Tibial nerve (tissue), 4 donors: ENCODE measurements at regions not wholly inside any gene's neighbourhood (a gene's known extent, or its start where the extent isn't known, plus 50 kb on each side); places are given as distances from the start of the nearest gene placed in this dataset.

Source experiments
- DNase-seq, 2 donors: peaks; one replicate each; pipeline ENCODE4 v3.0.0-alpha.2; 2019; ENCODE audit warnings: low spot score in 2 of 2
- H3K27ac ChIP-seq, 4 donors: fragments of 200-600 bp; sonication (generic) in 3 of 4; one replicate each; pipeline ENCODE4 v1.5.1; 2017 to 2019; ENCODE audit warnings: mild to moderate bottlenecking in 1 of 4
- H3K27me3 ChIP-seq, 2 donors: fragments of 200-600 bp; sonication (generic) in 1 of 2; one replicate each; pipeline versions ENCODE4 v1.5.1 to v1.6.0; 2017 to 2019
- H3K36me3 ChIP-seq, 3 donors: fragments of 200-600 bp; sonication (generic); one replicate each; pipeline ENCODE4 v1.5.1; 2018 to 2019
- H3K4me1 ChIP-seq, 4 donors: fragments of 200-600 bp; sonication (generic) in 3 of 4; one replicate each; pipeline ENCODE4 v1.5.1; 2017 to 2019
- H3K4me3 ChIP-seq, 4 donors: fragments of 200-600 bp; sonication (generic) in 3 of 4; one replicate each; pipeline ENCODE4 v1.5.1; 2017 to 2019; ENCODE audit warnings: mild to moderate bottlenecking in 1 of 4, moderate library complexity in 1 of 4
- H3K9me3 ChIP-seq, 4 donors: fragments of 200-600 bp; sonication (generic) in 3 of 4; one replicate each; pipeline ENCODE4 v1.5.1; 2017 to 2019
- EP300 ChIP-seq, 2 donors: sonication (generic); formaldehyde crosslinking; IDR thresholded peaks; one replicate each; pipeline ENCODE4 v1.6.1; 2017; ENCODE audit warnings: antibody characterized with exemption in 2 of 2, mild to moderate bottlenecking in 1 of 2
- POLR2A ChIP-seq, 2 donors: fragments of 450-650 bp; IDR thresholded peaks; one replicate each; pipeline ENCODE4 v1.6.1; 2017; ENCODE audit warnings: antibody characterized with exemption in 2 of 2, mild to moderate bottlenecking in 2 of 2, moderate library complexity in 2 of 2
- WGBS, 2 donors: methylation state at CpG; one replicate each; pipeline ENCODE4 v1.1.5; 2018; 5-methylcytosine and 5-hydroxymethylcytosine counted together
- TF ChIP-seq, protein P1 (sequence below), 5 experiments: fragments of 200-600 bp in 3 of 5; fragments of 450-650 bp in 2 of 5; sonication (generic) in 3 of 5; IDR thresholded peaks; one replicate each; pipeline ENCODE4 v1.5.1; 2016 to 2019; ENCODE audit warnings: antibody characterized with exemption in 5 of 5, mild to moderate bottlenecking in 3 of 5, moderate library complexity in 2 of 5

GRCh38 chr13:109672545-109672944 is 113.8 kb downstream of the IRS2 start:
- Histone ChIP-seq H3K4me3 (no peak overlapping the region), H3K27me3 (no peaks in the 10 kb centered on the region), H3K27ac (no peak overlapping the region), H3K36me3 (no peaks in the 10 kb centered on the region), H3K9me3 (no peaks in the 10 kb centered on the region), H3K4me1 (peaks cover 0 to 3% (median 0%) of the 10 kb centered on the region in 4 donors)
- no peak for TF ChIP-seq EP300 (IDR thresholded peaks at IDR 0.05)
- TF ChIP-seq, protein P1, sequence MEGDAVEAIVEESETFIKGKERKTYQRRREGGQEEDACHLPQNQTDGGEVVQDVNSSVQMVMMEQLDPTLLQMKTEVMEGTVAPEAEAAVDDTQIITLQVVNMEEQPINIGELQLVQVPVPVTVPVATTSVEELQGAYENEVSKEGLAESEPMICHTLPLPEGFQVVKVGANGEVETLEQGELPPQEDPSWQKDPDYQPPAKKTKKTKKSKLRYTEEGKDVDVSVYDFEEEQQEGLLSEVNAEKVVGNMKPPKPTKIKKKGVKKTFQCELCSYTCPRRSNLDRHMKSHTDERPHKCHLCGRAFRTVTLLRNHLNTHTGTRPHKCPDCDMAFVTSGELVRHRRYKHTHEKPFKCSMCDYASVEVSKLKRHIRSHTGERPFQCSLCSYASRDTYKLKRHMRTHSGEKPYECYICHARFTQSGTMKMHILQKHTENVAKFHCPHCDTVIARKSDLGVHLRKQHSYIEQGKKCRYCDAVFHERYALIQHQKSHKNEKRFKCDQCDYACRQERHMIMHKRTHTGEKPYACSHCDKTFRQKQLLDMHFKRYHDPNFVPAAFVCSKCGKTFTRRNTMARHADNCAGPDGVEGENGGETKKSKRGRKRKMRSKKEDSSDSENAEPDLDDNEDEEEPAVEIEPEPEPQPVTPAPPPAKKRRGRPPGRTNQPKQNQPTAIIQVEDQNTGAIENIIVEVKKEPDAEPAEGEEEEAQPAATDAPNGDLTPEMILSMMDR (IDR thresholded peaks at IDR 0.05): no peak
- no peak for TF ChIP-seq POLR2A (IDR thresholded peaks at IDR 0.05)
- WGBS, 2 donors: 81% methylated on average over 2 of the region's 2 CpGs
- DNase-seq: no peak

- 91 to 96% methylated on average over 4 of the region's 4 CpGs for WGBS, 2 donors
- TF ChIP-seq, protein P1 (IDR thresholded peaks at IDR 0.05): no peak
- no peak for TF ChIP-seq POLR2A (IDR thresholded peaks at IDR 0.05)
- TF ChIP-seq EP300 (IDR thresholded peaks at IDR 0.05): no peak
- no peak overlapping the region for H3K4me3 ChIP-seq
- H3K27me3 ChIP-seq: no peaks in the 10 kb centered on the region
- H3K9me3 ChIP-seq: no peaks in the 10 kb centered on the region
- no peak for DNase-seq
- no peak overlapping the region for H3K27ac ChIP-seq
- H3K4me1 ChIP-seq: peaks cover 0 to 6% (median 0%) of the 10 kb centered on the region in 4 donors
- no peaks in the 10 kb centered on the region for H3K36me3 ChIP-seq
These were observed 114.5 kb downstream of the IRS2 start for GRCh38 chr13:109671919-109672318.

DNA sequence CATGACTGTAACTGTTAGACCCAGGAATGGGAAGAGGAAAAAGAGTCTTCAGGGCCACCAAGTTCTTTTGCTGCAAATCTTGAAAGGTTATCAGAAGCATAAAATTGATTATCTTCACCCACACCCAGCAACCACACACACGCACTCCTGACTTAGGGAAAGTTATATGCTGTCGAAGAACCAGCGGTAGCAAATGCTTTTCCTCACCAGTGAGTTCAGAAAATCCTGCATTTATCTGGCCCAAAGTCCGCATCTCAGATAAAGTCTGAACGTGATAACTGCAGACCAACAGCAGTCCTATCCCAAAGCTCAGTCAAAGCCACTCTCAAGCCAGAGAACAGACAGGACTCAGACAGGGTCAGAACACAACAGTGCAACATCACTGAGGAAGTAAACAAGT is 115.6 kb downstream of the IRS2 start:
- no peak for TF ChIP-seq POLR2A (IDR thresholded peaks at IDR 0.05)
- TF ChIP-seq, protein P1 (IDR thresholded peaks at IDR 0.05): no peak
- TF ChIP-seq EP300 (IDR thresholded peaks at IDR 0.05): no peak
- Histone ChIP-seq H3K36me3 (no peaks in the 10 kb centered on the region), H3K27ac (no peak overlapping the region), H3K4me3 (no peak overlapping the region), H3K9me3 (no peaks in the 10 kb centered on the region), H3K27me3 (no peaks in the 10 kb centered on the region), H3K4me1 (peaks cover 0 to 8% (median 0%) of the 10 kb centered on the region in 4 donors)
- DNase-seq: no peak
- 95 to 97% methylated on average over 5 of the region's 5 CpGs for WGBS, 2 donors

- WGBS, 2 donors: 81 to 91% methylated on average over 5 of the region's 5 CpGs
- no peak overlapping the region for H3K27ac ChIP-seq
These were observed 116.4 kb downstream of the IRS2 start for GRCh38 chr13:109669956-109670355.

DNA sequence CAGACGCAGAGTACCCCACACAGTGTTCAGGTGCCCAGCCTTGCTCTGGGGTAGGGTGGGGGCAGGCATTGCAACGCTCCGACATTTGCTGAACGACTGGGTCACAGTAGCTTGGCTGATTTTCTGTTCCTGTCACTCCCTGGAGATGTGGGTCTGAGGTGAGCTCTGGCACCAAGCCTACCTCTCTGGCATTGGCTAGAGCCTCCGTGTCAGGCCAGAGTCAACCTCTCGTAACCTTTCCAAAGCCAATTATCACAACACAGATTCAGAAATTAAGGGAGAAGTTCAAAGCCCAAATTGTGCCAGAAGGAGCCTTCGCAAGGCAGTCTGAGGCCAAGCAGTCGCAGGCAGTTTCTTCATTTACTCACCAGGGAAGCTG is 117.2 kb downstream of the IRS2 start:
- 47 to 60% methylated on average over 8 of the region's 8 CpGs for WGBS, 2 donors
- no peaks in the 10 kb centered on the region for H3K27me3 ChIP-seq
- H3K4me1 ChIP-seq: peaks cover 0 to 8% (median 0%) of the 10 kb centered on the region in 4 donors
- no peak for DNase-seq
- no peak overlapping the region for H3K27ac ChIP-seq
- no peak overlapping the region for H3K4me3 ChIP-seq
- no peaks in the 10 kb centered on the region for H3K9me3 ChIP-seq
- H3K36me3 ChIP-seq: no peaks in the 10 kb centered on the region
- TF ChIP-seq EP300 (IDR thresholded peaks at IDR 0.05) (no peak), POLR2A (IDR thresholded peaks at IDR 0.05) (no peak)
- TF ChIP-seq, protein P1 (IDR thresholded peaks at IDR 0.05): no peak

More at GRCh38 chr13:109669956-109670355, 116.4 kb downstream of the IRS2 start:
- no peaks in the 10 kb centered on the region for H3K27me3 ChIP-seq
- peaks cover 0 to 8% (median 0%) of the 10 kb centered on the region in 4 donors for H3K4me1 ChIP-seq
- no peak overlapping the region for H3K4me3 ChIP-seq
- no peaks in the 10 kb centered on the region for H3K9me3 ChIP-seq
- H3K36me3 ChIP-seq: no peaks in the 10 kb centered on the region
- no peak for TF ChIP-seq EP300 (IDR thresholded peaks at IDR 0.05)
- TF ChIP-seq, protein P1 (IDR thresholded peaks at IDR 0.05): no peak
- no peak for DNase-seq
